ENCODE measurements at regions not wholly inside any gene's neighbourhood (a gene's known extent, or its start where the extent isn't known, plus 50 kb on each side); places are given as distances from the start of the nearest gene placed in this dataset.

- TF ChIP-seq ZNF263 (CRISPR knock-in tag; IDR thresholded peaks at IDR 0.05) (no peak), KAT2B (IDR thresholded peaks at IDR 0.05; ENCODE audit: borderline replicate concordance, low read depth, low read length) (no peak), DPF2 (CRISPR knock-in tag; IDR thresholded peaks at IDR 0.05; ENCODE audit: borderline replicate concordance, low read depth) (no peak), JUND (CRISPR knock-in tag; IDR thresholded peaks at IDR 0.05) (no peak)
Observed at GRCh38 chr4:187937557-187937956, 58.0 kb upstream of the ZFP42 start.
